Vagina (tissue), 2 donors: ENCODE measurements at regions not wholly inside any gene's neighbourhood (a gene's known extent, or its start where the extent isn't known, plus 50 kb on each side); places are given as distances from the start of the nearest gene placed in this dataset.

Experiments
- DNase-seq, 2 donors: peaks; one replicate each; pipeline ENCODE4 v3.0.0-alpha.2; 2017; ENCODE audit errors: extremely low spot score in 2 of 2
- H3K27ac ChIP-seq: fragments of 200-600 bp; sonication (generic); one replicate; pipeline ENCODE4 v1.5.1; 2019
- H3K27me3 ChIP-seq: fragments of 200-600 bp; sonication (generic); one replicate; pipeline ENCODE4 v1.5.1; 2019
- H3K36me3 ChIP-seq, 2 donors: fragments of 200-600 bp; sonication (generic); one replicate each; pipeline ENCODE4 v1.5.1; 2017 to 2019
- H3K4me1 ChIP-seq: fragments of 200-600 bp; sonication (generic); one replicate; pipeline ENCODE4 v1.5.1; 2019
- H3K4me3 ChIP-seq, 2 donors: fragments of 200-600 bp; sonication (generic); 1 replicate in 1 of 2; 2 replicates in 1 of 2; pipeline ENCODE4 v1.5.1; 2016 to 2019
- H3K9me3 ChIP-seq: fragments of 200-600 bp; sonication (generic); one replicate; pipeline ENCODE4 v1.5.1; 2019
- CTCF ChIP-seq, 3 experiments: fragments of 450-650 bp in 2 of 3; fragments of 200-600 bp in 1 of 3; sonication (generic) in 1 of 3; IDR thresholded peaks; one replicate each; pipeline ENCODE4 v1.5.1; 2017 to 2019; ENCODE audit warnings: antibody characterized with exemption in 3 of 3, mild to moderate bottlenecking in 2 of 3, moderate library complexity in 2 of 3
- POLR2A ChIP-seq, 2 donors: fragments of 450-650 bp; IDR thresholded peaks; one replicate each; pipeline ENCODE4 v1.6.1; 2017; ENCODE audit warnings: antibody characterized with exemption in 2 of 2, mild to moderate bottlenecking in 2 of 2, moderate library complexity in 2 of 2
- POLR2AphosphoS5 ChIP-seq, 2 donors: sonication (generic); formaldehyde crosslinking; IDR thresholded peaks; one replicate each; pipeline ENCODE4 v1.9.0; 2017; ENCODE audit warnings: antibody characterized with exemption in 2 of 2, mild to moderate bottlenecking in 2 of 2, low read depth in 1 of 2; ENCODE audit not compliant: insufficient read depth in 1 of 2
- intact Hi-C: fragments of 100-400 bp; cut with DNase I; formaldehyde crosslinking; loops from one replicate; pipeline ENCODE4 v1.15.1; 2023

- no peak overlapping the region for H3K27ac ChIP-seq
- intact Hi-C loops = no loop called here
- no peaks in the 10 kb centered on the region for H3K4me1 ChIP-seq
- H3K36me3 ChIP-seq = no peaks in the 10 kb centered on the region
- TF ChIP-seq POLR2AphosphoS5 (IDR thresholded peaks at IDR 0.05; ENCODE audit: insufficient read depth in 1 of 2, low read depth in 1 of 2) = no peak
- TF ChIP-seq CTCF (IDR thresholded peaks at IDR 0.05) = no peak
- TF ChIP-seq POLR2A (IDR thresholded peaks at IDR 0.05) = no peak
- no peaks in the 10 kb centered on the region for H3K27me3 ChIP-seq
- no peaks in the 10 kb centered on the region for H3K9me3 ChIP-seq
- no peak for DNase-seq
- no peak overlapping the region for H3K4me3 ChIP-seq
Observed at GRCh38 chr2:217199255-217199630, 339.4 kb upstream of the TNP1 start.

GRCh38 chr2:217195658-217196446 lies 336.0 kb upstream of the TNP1 start:
- no peak for TF ChIP-seq POLR2AphosphoS5 (IDR thresholded peaks at IDR 0.05; ENCODE audit: insufficient read depth in 1 of 2, low read depth in 1 of 2)
- TF ChIP-seq POLR2A (IDR thresholded peaks at IDR 0.05) = no peak
- TF ChIP-seq CTCF (IDR thresholded peaks at IDR 0.05) = no peak
- no peak overlapping the region for H3K4me3 ChIP-seq
- no peak for DNase-seq
- H3K9me3 ChIP-seq = no peaks in the 10 kb centered on the region
- H3K36me3 ChIP-seq = no peaks in the 10 kb centered on the region
- H3K27me3 ChIP-seq = no peaks in the 10 kb centered on the region
- intact Hi-C loops = no loop called here
- no peak overlapping the region for H3K27ac ChIP-seq
- H3K4me1 ChIP-seq = no peaks in the 10 kb centered on the region

- intact Hi-C loops = no loop called here
- no peaks in the 10 kb centered on the region for H3K27me3 ChIP-seq
- H3K27ac ChIP-seq = no peak overlapping the region
- TF ChIP-seq POLR2AphosphoS5 (IDR thresholded peaks at IDR 0.05; ENCODE audit: insufficient read depth in 1 of 2, low read depth in 1 of 2) (no peak), POLR2A (IDR thresholded peaks at IDR 0.05) (no peak), CTCF (IDR thresholded peaks at IDR 0.05) (no peak)
- H3K36me3 ChIP-seq = no peaks in the 10 kb centered on the region
- no peaks in the 10 kb centered on the region for H3K9me3 ChIP-seq
- H3K4me1 ChIP-seq = no peaks in the 10 kb centered on the region
- H3K4me3 ChIP-seq = no peak overlapping the region
- no peak for DNase-seq
Observed at GRCh38 chr2:217195016-217195415, 335.2 kb upstream of the TNP1 start.

- no peak for DNase-seq
- no peaks in the 10 kb centered on the region for H3K9me3 ChIP-seq
- H3K4me3 ChIP-seq = no peak overlapping the region
- no peaks in the 10 kb centered on the region for H3K36me3 ChIP-seq
- intact Hi-C loops = no loop called here
- no peaks in the 10 kb centered on the region for H3K4me1 ChIP-seq
- no peak for TF ChIP-seq POLR2AphosphoS5 (IDR thresholded peaks at IDR 0.05; ENCODE audit: insufficient read depth in 1 of 2, low read depth in 1 of 2)
- TF ChIP-seq POLR2A (IDR thresholded peaks at IDR 0.05) = no peak
- TF ChIP-seq CTCF (IDR thresholded peaks at IDR 0.05) = no peak
- no peaks in the 10 kb centered on the region for H3K27me3 ChIP-seq
- no peak overlapping the region for H3K27ac ChIP-seq
Observed at GRCh38 chr2:217193431-217194340, 333.8 kb upstream of the TNP1 start.
